Activated naive CD4-positive, alpha-beta T cell treated with anti-CD3 and anti-CD28 coated beads, Interleukin-2, amount 50 U/mL, for 24 hours (primary cell): ENCODE measurements at regions not wholly inside any gene's neighbourhood (a gene's known extent, or its start where the extent isn't known, plus 50 kb on each side); places are given as distances from the start of the nearest gene placed in this dataset.

ENCODE experiments used
- H3K27ac Mint-ChIP-seq: one replicate; pipeline ENCODE4 v1.8.0; 2021; ENCODE audit warnings: mild to moderate bottlenecking, mixed read lengths
- H3K27me3 Mint-ChIP-seq: one replicate; pipeline ENCODE4 v1.8.0; 2021; ENCODE audit warnings: mixed read lengths
- H3K36me3 Mint-ChIP-seq: one replicate; pipeline ENCODE4 v1.8.0; 2021; ENCODE audit warnings: mixed read lengths
- H3K4me1 Mint-ChIP-seq: one replicate; pipeline ENCODE4 v1.8.0; 2021; ENCODE audit warnings: mixed read lengths
- H3K4me3 Mint-ChIP-seq: one replicate; pipeline ENCODE4 v1.8.0; 2021; ENCODE audit warnings: mild to moderate bottlenecking, mixed read lengths
- H3K9me3 Mint-ChIP-seq: one replicate; pipeline ENCODE4 v1.8.0; 2021; ENCODE audit warnings: mixed read lengths

- Mint-ChIP-seq H3K4me3 (no peak overlapping the region), H3K27ac (no peak overlapping the region), H3K36me3 (no peaks in the 10 kb centered on the region), H3K4me1 (no peaks in the 10 kb centered on the region), H3K9me3 (no peaks in the 10 kb centered on the region), H3K27me3 (peaks cover 2% of the 10 kb centered on the region)
Observed at GRCh38 chr7:135842446-135843179, 94.0 kb upstream of the FAM180A start.

DNA sequence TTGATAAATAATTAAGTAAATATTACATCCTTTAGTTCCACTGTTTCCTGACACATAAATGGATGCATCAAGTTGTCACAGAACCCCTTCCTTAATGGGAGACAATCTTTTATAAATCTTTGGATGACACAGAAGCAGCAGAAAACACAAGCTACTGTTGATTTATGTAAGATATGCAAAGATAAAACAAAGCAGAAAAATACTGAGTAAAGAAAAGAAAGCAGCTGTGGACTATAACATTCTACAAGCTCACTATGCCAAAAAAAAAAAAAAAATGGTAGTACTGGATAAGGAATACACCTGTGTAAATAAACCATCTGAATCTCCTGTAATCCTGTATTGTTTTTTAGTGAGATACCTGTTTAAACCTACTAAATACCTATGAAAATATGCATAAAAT, 92.0 kb upstream of the FAM180A start:
- Mint-ChIP-seq H3K4me3 (no peak overlapping the region), H3K27me3 (peaks cover 2% of the 10 kb centered on the region), H3K27ac (no peak overlapping the region), H3K4me1 (no peaks in the 10 kb centered on the region), H3K9me3 (no peaks in the 10 kb centered on the region), H3K36me3 (no peaks in the 10 kb centered on the region)

DNA sequence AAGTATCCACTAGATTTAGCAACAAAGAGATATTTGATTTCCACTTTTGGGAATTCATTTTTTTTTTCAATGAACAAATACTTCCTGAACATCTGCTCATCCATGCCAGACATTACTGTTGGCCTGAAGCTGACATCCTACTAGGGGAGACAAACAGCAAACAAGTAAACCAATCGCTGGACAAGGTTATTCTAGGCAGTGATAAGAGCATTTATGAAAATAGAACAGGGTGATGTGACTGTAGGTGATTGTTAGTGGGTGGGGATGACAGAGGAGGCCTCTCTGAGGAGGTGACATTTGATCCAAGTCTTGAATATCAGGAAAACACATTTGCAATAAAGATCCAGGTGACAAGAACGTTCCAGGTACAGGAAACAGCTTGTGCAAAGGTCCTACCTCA, 89.1 kb upstream of the FAM180A start:
- Mint-ChIP-seq H3K9me3 (no peaks in the 10 kb centered on the region), H3K4me1 (no peaks in the 10 kb centered on the region), H3K27me3 (peaks cover 1% of the 10 kb centered on the region), H3K4me3 (no peak overlapping the region), H3K27ac (no peak overlapping the region), H3K36me3 (no peaks in the 10 kb centered on the region)

DNA sequence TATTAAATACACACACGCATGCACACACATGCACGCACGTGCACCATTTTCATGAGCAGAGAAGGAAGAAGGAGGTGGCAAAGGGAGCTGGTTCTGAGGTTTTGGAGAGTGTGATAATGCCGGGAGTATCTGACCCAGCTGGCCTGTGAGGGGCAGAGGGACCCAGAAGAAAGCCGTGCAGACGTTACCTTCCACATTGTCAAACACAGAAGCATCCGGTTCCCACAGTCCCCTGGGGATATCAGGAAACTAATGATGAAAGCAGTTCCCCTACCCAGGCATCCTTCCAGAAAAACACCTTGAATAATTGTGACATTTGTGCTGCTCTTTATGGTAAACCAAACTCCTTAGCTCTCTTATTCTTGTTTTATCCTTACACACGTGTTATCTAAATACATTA, 85.7 kb upstream of the FAM180A start:
- peak overlapping the region; percentile 4 for H3K27ac Mint-ChIP-seq
- H3K9me3 Mint-ChIP-seq = no peaks in the 10 kb centered on the region
- H3K4me3 Mint-ChIP-seq = no peak overlapping the region
- H3K36me3 Mint-ChIP-seq = no peaks in the 10 kb centered on the region
- peaks cover 1% of the 10 kb centered on the region for H3K27me3 Mint-ChIP-seq
- H3K4me1 Mint-ChIP-seq = peaks cover 6% of the 10 kb centered on the region

GRCh38 chr7:135833642-135834041, 85.0 kb upstream of the FAM180A start:
- Mint-ChIP-seq H3K27ac (no peak overlapping the region), H3K27me3 (peaks cover 1% of the 10 kb centered on the region), H3K9me3 (no peaks in the 10 kb centered on the region), H3K36me3 (no peaks in the 10 kb centered on the region), H3K4me3 (no peak overlapping the region), H3K4me1 (peaks cover 6% of the 10 kb centered on the region)

GRCh38 chr7:135831455-135832195, 83.0 kb upstream of the FAM180A start:
- Mint-ChIP-seq H3K4me3 (no peak overlapping the region), H3K36me3 (no peaks in the 10 kb centered on the region), H3K27me3 (peaks cover 1% of the 10 kb centered on the region), H3K27ac (no peak overlapping the region), H3K4me1 (peaks cover 6% of the 10 kb centered on the region), H3K9me3 (no peaks in the 10 kb centered on the region)

- no peaks in the 10 kb centered on the region for H3K36me3 Mint-ChIP-seq
- no peak overlapping the region for H3K4me3 Mint-ChIP-seq
- H3K27me3 Mint-ChIP-seq = no peaks in the 10 kb centered on the region
- H3K4me1 Mint-ChIP-seq = peaks cover 6% of the 10 kb centered on the region
- no peak overlapping the region for H3K27ac Mint-ChIP-seq
- H3K9me3 Mint-ChIP-seq = no peaks in the 10 kb centered on the region
Observed at GRCh38 chr7:135828604-135829003, 80.0 kb upstream of the FAM180A start.

GRCh38 chr7:135827391-135827790, 78.8 kb upstream of the FAM180A start:
- Mint-ChIP-seq H3K4me1 (peaks cover 6% of the 10 kb centered on the region), H3K4me3 (no peak overlapping the region), H3K36me3 (no peaks in the 10 kb centered on the region), H3K9me3 (no peaks in the 10 kb centered on the region), H3K27ac (no peak overlapping the region), H3K27me3 (no peaks in the 10 kb centered on the region)

GRCh38 chr7:135825406-135825805, 76.8 kb upstream of the FAM180A start:
- H3K9me3 Mint-ChIP-seq = no peaks in the 10 kb centered on the region
- H3K36me3 Mint-ChIP-seq = no peaks in the 10 kb centered on the region
- H3K27ac Mint-ChIP-seq = no peak overlapping the region
- no peaks in the 10 kb centered on the region for H3K4me1 Mint-ChIP-seq
- no peaks in the 10 kb centered on the region for H3K27me3 Mint-ChIP-seq
- H3K4me3 Mint-ChIP-seq = no peak overlapping the region

DNA sequence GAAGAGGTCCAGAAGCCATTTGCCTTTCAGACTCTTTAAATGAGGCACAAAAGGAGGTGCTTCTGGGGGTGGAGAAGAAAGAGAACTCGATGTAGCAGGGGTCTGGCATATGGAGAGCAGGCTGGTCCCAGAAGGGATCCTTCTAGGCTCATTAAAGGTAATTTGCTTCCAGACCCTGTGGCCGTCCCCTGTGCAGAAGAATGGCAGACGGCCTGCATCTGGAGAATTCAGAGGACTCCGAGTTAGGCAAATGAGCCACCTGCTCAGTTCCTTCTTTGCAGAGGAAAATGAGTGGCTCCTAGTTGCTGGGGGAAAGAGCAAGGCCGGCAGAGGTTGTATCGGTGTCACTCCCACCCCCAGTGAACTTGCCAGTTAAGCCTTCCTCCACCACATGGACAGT, 73.8 kb upstream of the FAM180A start:
- H3K27me3 Mint-ChIP-seq = no peaks in the 10 kb centered on the region
- H3K9me3 Mint-ChIP-seq = no peaks in the 10 kb centered on the region
- no peaks in the 10 kb centered on the region for H3K4me1 Mint-ChIP-seq
- no peak overlapping the region for H3K4me3 Mint-ChIP-seq
- no peaks in the 10 kb centered on the region for H3K36me3 Mint-ChIP-seq
- no peak overlapping the region for H3K27ac Mint-ChIP-seq

- Mint-ChIP-seq H3K36me3 (no peaks in the 10 kb centered on the region), H3K9me3 (no peaks in the 10 kb centered on the region), H3K27ac (no peak overlapping the region), H3K4me3 (no peak overlapping the region), H3K27me3 (peaks cover 1% of the 10 kb centered on the region), H3K4me1 (no peaks in the 10 kb centered on the region)
Observed at GRCh38 chr7:135817583-135817982, 69.0 kb upstream of the FAM180A start.

DNA sequence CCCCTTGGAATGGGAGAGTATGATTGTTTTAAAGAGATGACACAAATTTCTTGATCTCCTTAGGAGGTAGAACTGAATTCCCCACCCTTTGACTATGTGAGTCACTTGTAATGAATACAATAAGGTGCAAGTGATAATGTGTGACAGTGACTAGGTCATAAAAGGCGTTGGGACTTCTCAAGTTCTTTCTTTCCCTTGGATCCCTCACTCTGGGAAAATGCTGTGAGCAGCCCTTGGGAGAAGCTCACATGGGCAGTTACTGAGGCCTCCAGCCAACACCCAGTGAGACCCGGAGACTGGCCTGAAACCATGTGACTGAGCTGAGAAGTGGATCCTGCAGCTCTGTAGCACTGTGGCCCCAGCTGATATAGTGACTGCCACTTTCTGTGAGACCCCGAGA, 66.4 kb upstream of the FAM180A start:
- H3K36me3 Mint-ChIP-seq = no peaks in the 10 kb centered on the region
- H3K9me3 Mint-ChIP-seq = no peaks in the 10 kb centered on the region
- no peak overlapping the region for H3K27ac Mint-ChIP-seq
- H3K4me1 Mint-ChIP-seq = no peaks in the 10 kb centered on the region
- no peak overlapping the region for H3K4me3 Mint-ChIP-seq
- peaks cover 1% of the 10 kb centered on the region for H3K27me3 Mint-ChIP-seq

DNA sequence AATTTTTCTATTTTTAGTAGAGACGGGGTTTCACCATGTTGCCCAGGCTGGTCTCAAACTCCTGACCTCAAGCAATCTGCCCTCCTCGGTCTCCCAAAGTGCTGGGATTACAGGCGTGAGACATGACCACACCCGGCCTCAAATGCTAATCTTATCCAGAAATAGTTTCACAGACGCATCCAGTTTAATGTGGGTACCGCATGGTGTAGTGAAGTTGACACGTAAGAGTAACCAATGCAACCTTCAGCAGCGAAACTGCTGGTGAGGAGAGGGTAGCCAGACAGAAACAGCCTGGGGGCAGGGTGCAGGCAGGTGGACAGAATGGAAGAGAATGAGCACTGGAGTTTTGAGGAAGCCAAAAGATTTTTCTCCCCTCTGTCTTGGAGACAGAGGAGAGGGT, 63.5 kb upstream of the FAM180A start:
- no peak overlapping the region for H3K4me3 Mint-ChIP-seq
- no peak overlapping the region for H3K27ac Mint-ChIP-seq
- H3K27me3 Mint-ChIP-seq = peaks cover 1% of the 10 kb centered on the region
- H3K4me1 Mint-ChIP-seq = no peaks in the 10 kb centered on the region
- H3K36me3 Mint-ChIP-seq = no peaks in the 10 kb centered on the region
- H3K9me3 Mint-ChIP-seq = no peaks in the 10 kb centered on the region

- Mint-ChIP-seq H3K4me1 (no peaks in the 10 kb centered on the region), H3K27ac (no peak overlapping the region), H3K4me3 (no peak overlapping the region), H3K27me3 (peaks cover 1% of the 10 kb centered on the region), H3K9me3 (no peaks in the 10 kb centered on the region), H3K36me3 (no peaks in the 10 kb centered on the region)
Observed at GRCh38 chr7:135811506-135811905, 62.9 kb upstream of the FAM180A start.

GRCh38 chr7:135808206-135808605, 59.6 kb upstream of the FAM180A start:
- no peaks in the 10 kb centered on the region for H3K4me1 Mint-ChIP-seq
- no peaks in the 10 kb centered on the region for H3K9me3 Mint-ChIP-seq
- no peaks in the 10 kb centered on the region for H3K27me3 Mint-ChIP-seq
- H3K27ac Mint-ChIP-seq = no peak overlapping the region
- no peak overlapping the region for H3K4me3 Mint-ChIP-seq
- H3K36me3 Mint-ChIP-seq = no peaks in the 10 kb centered on the region

DNA sequence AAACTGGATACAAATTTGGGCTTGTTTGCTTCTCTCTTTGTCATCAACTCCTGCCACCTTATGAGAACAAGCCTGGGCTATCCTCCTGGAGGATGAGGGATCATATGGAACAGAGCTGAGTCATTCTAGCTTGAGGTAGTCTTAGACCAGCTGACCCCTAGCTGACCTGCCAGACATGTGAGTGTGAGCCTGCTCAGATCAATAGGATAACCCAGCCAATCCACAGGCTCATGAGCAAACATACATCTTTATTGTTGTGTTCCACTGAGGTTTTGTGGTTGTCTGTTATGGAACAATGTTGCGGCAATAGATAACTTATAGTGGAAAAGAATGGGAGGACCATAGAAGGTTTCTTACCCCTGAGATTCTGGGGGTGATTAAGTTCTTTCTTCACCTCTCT, 54.5 kb upstream of the FAM180A start:
- Mint-ChIP-seq H3K36me3 (no peaks in the 10 kb centered on the region), H3K9me3 (no peaks in the 10 kb centered on the region), H3K27ac (no peak overlapping the region), H3K4me3 (no peak overlapping the region), H3K27me3 (peaks cover 7% of the 10 kb centered on the region), H3K4me1 (peaks cover 3% of the 10 kb centered on the region)
